ENCODE measurements at regions not wholly inside any gene's neighbourhood (a gene's known extent, or its start where the extent isn't known, plus 50 kb on each side); places are given as distances from the start of the nearest gene placed in this dataset.

- no peak for DNase-seq
Observed at GRCh38 chr4:185862340-185862739, 50.3 kb upstream of the SORBS2 start.

GRCh38 chr4:185863946-185864345, 52.0 kb upstream of the SORBS2 start:
- DNase-seq, result no peak

GRCh38 chr4:185865901-185866328, 53.9 kb upstream of the SORBS2 start:
- no peak for DNase-seq

- DNase-seq, result no peak
Observed at GRCh38 chr4:185867770-185868169, 55.8 kb upstream of the SORBS2 start.

GRCh38 chr4:185868983-185869382, 57.0 kb upstream of the SORBS2 start:
- no peak for DNase-seq

- no peak for DNase-seq
Observed at GRCh38 chr4:185869427-185869826, 57.4 kb upstream of the SORBS2 start.

- DNase-seq, result no peak
Observed at GRCh38 chr4:185870366-185870765, 58.4 kb upstream of the SORBS2 start.

- DNase-seq, result no peak
Observed at GRCh38 chr4:185872747-185873380, 60.9 kb upstream of the SORBS2 start.

GRCh38 chr4:185874516-185875230, 62.7 kb upstream of the SORBS2 start:
- no peak for DNase-seq

- no peak for DNase-seq
Observed at GRCh38 chr4:185875316-185875907, 63.4 kb upstream of the SORBS2 start.

- DNase-seq, result no peak
Observed at GRCh38 chr4:185878633-185879032, 66.6 kb upstream of the SORBS2 start.

GRCh38 chr4:185879666-185880312, 67.8 kb upstream of the SORBS2 start:
- no peak for DNase-seq

GRCh38 chr4:185880571-185880970, 68.6 kb upstream of the SORBS2 start:
- DNase-seq, result peak; percentile 32

GRCh38 chr4:185881430-185881829, 69.4 kb upstream of the SORBS2 start:
- no peak for DNase-seq

GRCh38 chr4:185883591-185883990, 71.6 kb upstream of the SORBS2 start:
- DNase-seq, result no peak

- DNase-seq, result no peak
Observed at GRCh38 chr4:185885075-185885474, 73.1 kb upstream of the SORBS2 start.

- no peak for DNase-seq
Observed at GRCh38 chr4:185885604-185886003, 73.6 kb upstream of the SORBS2 start.

GRCh38 chr4:185886832-185887524, 75.0 kb upstream of the SORBS2 start:
- no peak for DNase-seq

- no peak for DNase-seq
Observed at GRCh38 chr4:185888676-185889075, 76.7 kb upstream of the SORBS2 start.

- DNase-seq, result no peak
Observed at GRCh38 chr4:185889585-185889984, 77.6 kb upstream of the SORBS2 start.

- no peak for DNase-seq
Observed at GRCh38 chr4:185890196-185890595, 78.2 kb upstream of the SORBS2 start.

- DNase-seq, result no peak
Observed at GRCh38 chr4:185892165-185892564, 80.2 kb upstream of the SORBS2 start.

- no peak for DNase-seq
Observed at GRCh38 chr4:185893500-185893899, 81.5 kb upstream of the SORBS2 start.

Data from NCI-H774 (cell line).